Naive thymus-derived CD8-positive, alpha-beta T cell (primary cell): ENCODE measurements at regions not wholly inside any gene's neighbourhood (a gene's known extent, or its start where the extent isn't known, plus 50 kb on each side); places are given as distances from the start of the nearest gene placed in this dataset.
A peak's percentile ranks its signal among the peaks of the same experiment; 100 is the strongest.

Experiments used
- ATAC-seq, 2 donors: fragments of 150-1000 bp; cut with Tn5 transposase in 1 of 2; sonication (Bioruptor Pico), chemical (Tn5 transposase) in 1 of 2; 1 replicate in 1 of 2; 2 replicates in 1 of 2; pipeline ENCODE4 v1.10.0; 2021; ENCODE audit warnings: mild to moderate bottlenecking in 2 of 2, moderate library complexity in 2 of 2
- POLR2A ChIA-PET: fragments of 350-600 bp; sonication (Branson Sonifier 250); formaldehyde crosslinking; loops from one replicate; lab custom pipeline; 2021; ENCODE audit warnings: antibody characterized with exemption; lab: Charles Lee
- DNase-seq, 10 donors: peaks; one replicate each; pipeline versions ENCODE4 v3.0.0 to v3.0.0-alpha.2; 2020 to 2022
- H3K27ac Mint-ChIP-seq, 10 donors: one replicate each; pipeline ENCODE4 v1.8.0; 2020 to 2022; ENCODE audit warnings: mild to moderate bottlenecking in 10 of 10, mixed read lengths in 10 of 10, moderate library complexity in 4 of 10, inconsistent platforms in 1 of 10
- H3K27me3 Mint-ChIP-seq, 5 donors: one replicate each; pipeline ENCODE4 v1.8.0; 2021 to 2022; ENCODE audit warnings: mixed read lengths in 5 of 5
- H3K36me3 Mint-ChIP-seq, 3 donors: one replicate each; pipeline ENCODE4 v1.8.0; 2020 to 2022; ENCODE audit warnings: mixed read lengths in 3 of 3, mild to moderate bottlenecking in 2 of 3, inconsistent platforms in 1 of 3
- H3K4me1 Mint-ChIP-seq, 4 donors: one replicate each; pipeline ENCODE4 v1.8.0; 2021 to 2022; ENCODE audit warnings: mixed read lengths in 4 of 4
- H3K4me3 Mint-ChIP-seq, 10 donors: one replicate each; pipeline ENCODE4 v1.8.0; 2020 to 2022; ENCODE audit warnings: mild to moderate bottlenecking in 10 of 10, mixed read lengths in 10 of 10, moderate library complexity in 6 of 10, inconsistent platforms in 1 of 10
- H3K9me3 Mint-ChIP-seq, 9 donors: one replicate each; pipeline ENCODE4 v1.8.0; 2020 to 2022; ENCODE audit warnings: mixed read lengths in 9 of 9, mild to moderate bottlenecking in 3 of 9, inconsistent platforms in 1 of 9, moderate library complexity in 1 of 9

DNA sequence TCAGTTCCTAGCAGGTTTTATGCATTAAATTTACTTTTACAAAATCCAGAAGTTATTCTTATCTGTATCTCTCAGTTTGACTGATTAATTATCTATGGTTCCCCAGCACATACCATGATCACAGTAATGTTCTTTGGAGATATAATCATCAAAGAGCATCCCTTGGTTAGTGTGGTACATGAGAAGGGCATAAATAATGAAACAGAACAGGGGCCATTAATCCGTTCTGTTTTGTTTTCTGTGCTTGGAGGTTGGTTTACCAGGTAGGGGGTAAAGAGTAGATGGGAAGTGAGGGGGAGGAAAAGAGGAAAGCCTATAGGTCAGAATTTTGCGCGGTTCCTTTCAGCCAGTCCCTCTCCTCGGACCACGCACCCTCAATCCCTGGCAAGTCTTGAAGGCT is 718.7 kb upstream of the TENM3 start:
- DNase-seq = no peak
- POLR2A ChIA-PET = no interaction called here
- peaks cover 0 to 2% (median 0%) of the 10 kb centered on the region in 5 donors for H3K27me3 Mint-ChIP-seq
- no peak overlapping the region for H3K27ac Mint-ChIP-seq
- no peaks in the 10 kb centered on the region for H3K4me1 Mint-ChIP-seq
- no peak for ATAC-seq
- peaks cover 0 to 4% (median 0%) of the 10 kb centered on the region in 9 donors for H3K9me3 Mint-ChIP-seq
- H3K36me3 Mint-ChIP-seq = no peaks in the 10 kb centered on the region
- H3K4me3 Mint-ChIP-seq = no peak overlapping the region

DNA sequence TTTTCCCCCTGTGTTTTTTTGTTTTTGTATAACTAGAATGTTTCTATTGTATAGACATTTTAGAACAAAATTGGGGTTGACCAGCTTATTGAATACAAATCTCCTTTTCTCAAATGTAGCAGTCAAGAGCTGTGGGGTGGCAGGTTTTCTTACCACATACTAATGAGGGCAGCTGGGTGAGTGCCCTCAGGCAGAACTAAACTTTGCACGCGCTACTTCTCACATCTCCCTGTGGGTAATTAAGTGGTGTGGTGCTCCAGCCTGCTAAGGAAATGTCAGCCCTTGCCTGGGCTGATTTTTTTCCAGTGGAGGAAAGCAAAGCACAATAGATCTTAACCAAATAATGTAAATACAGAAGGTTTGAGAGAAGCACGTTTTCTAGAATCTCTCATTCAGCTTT is 717.6 kb upstream of the TENM3 start:
- POLR2A ChIA-PET = no interaction called here
- Mint-ChIP-seq H3K27me3 (peaks cover 0 to 2% (median 0%) of the 10 kb centered on the region in 5 donors), H3K4me1 (no peaks in the 10 kb centered on the region), H3K36me3 (no peaks in the 10 kb centered on the region), H3K27ac (no peak overlapping the region), H3K9me3 (peaks cover 0 to 3% (median 0%) of the 10 kb centered on the region in 9 donors), H3K4me3 (no peak overlapping the region)
- no peak for ATAC-seq
- no peak for DNase-seq

GRCh38 chr4:181528570-181529184 is 714.5 kb upstream of the TENM3 start:
- Mint-ChIP-seq H3K4me3 (no peak overlapping the region), H3K4me1 (no peaks in the 10 kb centered on the region), H3K27ac (no peak overlapping the region), H3K27me3 (no peaks in the 10 kb centered on the region), H3K36me3 (no peaks in the 10 kb centered on the region), H3K9me3 (peaks cover 0 to 13% (median 0%) of the 10 kb centered on the region in 9 donors)
- no peak for ATAC-seq
- DNase-seq = no peak
- POLR2A ChIA-PET = no interaction called here

- Mint-ChIP-seq H3K27me3 (no peaks in the 10 kb centered on the region), H3K36me3 (no peaks in the 10 kb centered on the region), H3K9me3 (peaks cover 0 to 15% (median 0%) of the 10 kb centered on the region in 9 donors), H3K4me3 (no peak overlapping the region), H3K27ac (no peak overlapping the region), H3K4me1 (no peaks in the 10 kb centered on the region)
- DNase-seq (no peak), ATAC-seq (no peak)
- POLR2A ChIA-PET = no interaction called here
Measured at GRCh38 chr4:181529537-181529936, 713.7 kb upstream of the TENM3 start.

DNA sequence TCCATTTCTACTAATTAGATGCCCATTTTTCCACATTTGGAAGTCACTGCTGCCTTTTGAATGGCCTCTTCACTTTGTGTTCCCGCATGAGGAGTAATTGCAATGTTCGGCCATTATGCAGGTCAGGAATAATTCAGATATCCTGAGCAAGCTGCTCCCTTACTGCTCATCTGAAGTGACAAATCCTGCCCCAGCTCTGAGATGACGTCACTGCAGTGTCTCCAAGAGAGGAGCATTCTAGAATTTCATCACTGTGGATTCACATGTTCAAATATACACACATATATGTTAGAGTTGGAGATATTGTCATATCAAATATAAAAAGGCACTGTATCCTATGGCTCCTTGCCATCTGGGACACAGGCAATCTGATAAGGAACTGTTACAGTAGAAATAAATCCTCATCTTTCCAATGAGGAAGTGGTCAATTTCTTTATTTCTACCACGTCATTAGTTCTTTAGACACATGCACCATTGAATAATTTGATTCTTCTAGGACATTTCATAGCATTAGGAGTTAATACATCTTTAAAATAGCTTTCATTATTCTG is 706.9 kb upstream of the TENM3 start:
- POLR2A ChIA-PET = no interaction called here
- H3K4me3 Mint-ChIP-seq = no peak overlapping the region

DNA sequence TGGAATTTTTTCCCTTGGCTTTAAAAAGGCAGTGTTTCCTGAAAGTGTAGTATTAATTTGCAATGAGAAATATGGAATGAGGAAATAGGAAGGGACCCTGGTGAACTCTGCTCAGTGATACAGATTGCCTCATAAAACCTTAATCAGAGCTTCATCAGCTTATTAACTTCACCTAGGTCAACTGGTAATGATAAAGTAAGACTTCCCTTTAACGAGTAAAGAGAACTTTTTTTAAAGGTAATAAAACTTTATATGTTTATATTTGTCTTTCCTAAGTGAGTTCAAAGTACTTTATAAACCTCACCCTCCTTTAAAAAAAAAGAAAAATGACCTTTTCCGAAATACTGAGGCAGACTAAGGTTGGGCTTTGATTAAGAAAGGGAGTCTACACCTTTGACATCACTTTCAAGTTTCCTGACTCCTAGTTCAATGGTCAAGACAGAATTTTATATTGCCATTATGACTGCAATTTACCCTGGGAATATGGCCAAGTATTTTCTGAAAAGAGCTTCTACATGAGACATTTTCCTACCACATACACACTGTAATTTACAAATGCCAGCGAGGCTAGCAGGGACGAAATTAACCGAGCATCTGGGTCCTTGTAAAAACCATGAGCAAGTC is 706.3 kb upstream of the TENM3 start:
- ATAC-seq (no peak), DNase-seq (no peak)
- POLR2A ChIA-PET = no interaction called here
- H3K36me3 Mint-ChIP-seq = no peaks in the 10 kb centered on the region
- no peaks in the 10 kb centered on the region for H3K4me1 Mint-ChIP-seq
- H3K27me3 Mint-ChIP-seq = no peaks in the 10 kb centered on the region
- no peak overlapping the region for H3K4me3 Mint-ChIP-seq
- peaks cover 0 to 32% (median 2%) of the 10 kb centered on the region in 9 donors for H3K9me3 Mint-ChIP-seq
- no peak overlapping the region for H3K27ac Mint-ChIP-seq

More for the DNA sequence above, 706.9 kb upstream of the TENM3 start:
- Mint-ChIP-seq H3K27me3 (no peaks in the 10 kb centered on the region), H3K27ac (no peak overlapping the region), H3K4me1 (no peaks in the 10 kb centered on the region), H3K9me3 (peaks cover 0 to 32% (median 2%) of the 10 kb centered on the region in 9 donors), H3K36me3 (no peaks in the 10 kb centered on the region)
- no peak for DNase-seq
- no peak for ATAC-seq

DNA sequence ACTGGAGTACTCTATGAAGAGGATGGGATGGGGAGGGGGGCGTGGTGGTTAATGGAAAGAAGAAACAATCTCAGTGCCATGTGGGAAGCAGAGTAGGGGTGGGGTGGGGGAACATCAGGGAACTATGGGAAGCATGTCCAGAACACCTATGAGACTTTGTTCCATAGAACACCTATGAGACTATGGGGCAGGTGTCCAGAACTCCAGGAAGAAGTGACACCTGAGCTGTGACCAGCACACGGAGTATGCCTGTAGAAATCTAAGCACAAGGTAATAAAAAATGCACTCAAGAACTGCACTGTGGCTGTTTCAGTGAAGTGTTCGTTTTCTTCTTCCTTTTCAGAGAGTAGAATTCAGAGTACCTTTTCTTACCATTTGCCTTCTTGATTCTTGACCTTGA is 704.8 kb upstream of the TENM3 start:
- Mint-ChIP-seq H3K36me3 (no peaks in the 10 kb centered on the region), H3K9me3 (peaks cover 0 to 28% (median 2%) of the 10 kb centered on the region in 9 donors), H3K4me1 (no peaks in the 10 kb centered on the region), H3K27ac (no peak overlapping the region), H3K27me3 (no peaks in the 10 kb centered on the region), H3K4me3 (no peak overlapping the region)
- DNase-seq (no peak), ATAC-seq (no peak)
- POLR2A ChIA-PET = no interaction called here

GRCh38 chr4:181541396-181541795 is 701.8 kb upstream of the TENM3 start:
- no peak for ATAC-seq
- POLR2A ChIA-PET = no interaction called here
- no peak overlapping the region for H3K4me3 Mint-ChIP-seq

GRCh38 chr4:181548873-181549575 is 694.2 kb upstream of the TENM3 start:
- H3K27me3 Mint-ChIP-seq = peaks cover 0 to 2% (median 0%) of the 10 kb centered on the region in 5 donors
- POLR2A ChIA-PET = no interaction called here
- H3K27ac Mint-ChIP-seq = no peak overlapping the region
- no peaks in the 10 kb centered on the region for H3K4me1 Mint-ChIP-seq
- peak overlapping the region in 1 of 10 donors; percentile 17 for H3K4me3 Mint-ChIP-seq
- H3K9me3 Mint-ChIP-seq = peaks cover 0 to 8% (median 2%) of the 10 kb centered on the region in 9 donors
- ATAC-seq (no peak), DNase-seq (no peak)
- no peaks in the 10 kb centered on the region for H3K36me3 Mint-ChIP-seq

More at GRCh38 chr4:181541396-181541795, 701.8 kb upstream of the TENM3 start:
- no peak for DNase-seq
- peaks cover 0 to 9% (median 0%) of the 10 kb centered on the region in 9 donors for H3K9me3 Mint-ChIP-seq
- H3K27ac Mint-ChIP-seq = no peak overlapping the region
- no peaks in the 10 kb centered on the region for H3K4me1 Mint-ChIP-seq
- no peaks in the 10 kb centered on the region for H3K27me3 Mint-ChIP-seq
- no peaks in the 10 kb centered on the region for H3K36me3 Mint-ChIP-seq

DNA sequence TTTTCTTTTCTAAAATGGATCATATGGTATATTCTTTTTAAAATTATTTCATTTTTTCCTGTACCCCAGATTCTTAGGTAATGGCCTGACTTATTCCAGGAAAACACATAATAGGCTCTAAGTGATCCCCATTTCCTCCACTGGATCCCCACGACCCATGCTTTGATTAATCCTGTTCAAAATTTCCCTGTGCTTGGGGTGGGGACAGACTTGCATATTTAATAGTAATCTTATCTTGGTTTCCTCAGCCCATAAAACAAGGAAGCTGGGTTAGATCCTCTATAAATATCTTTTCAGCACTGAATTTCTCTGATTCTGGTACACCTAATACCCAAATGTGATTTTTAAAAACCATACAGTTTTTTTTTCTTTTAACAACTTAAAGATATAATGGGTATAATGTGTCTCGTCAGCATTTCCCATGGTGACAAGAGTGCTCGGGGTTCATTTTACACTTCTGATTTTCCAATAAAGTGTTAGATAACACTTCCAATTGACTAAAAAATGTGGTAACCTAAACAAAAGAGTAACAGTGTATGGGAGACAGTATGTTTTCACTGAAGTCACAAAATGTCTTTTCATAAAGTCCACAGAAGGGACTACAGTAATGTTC is 693.5 kb upstream of the TENM3 start:
- H3K27ac Mint-ChIP-seq = no peak overlapping the region
- H3K4me1 Mint-ChIP-seq = no peaks in the 10 kb centered on the region
- no peak for DNase-seq
- no peaks in the 10 kb centered on the region for H3K36me3 Mint-ChIP-seq
- H3K9me3 Mint-ChIP-seq = peaks cover 0 to 11% (median 2%) of the 10 kb centered on the region in 9 donors
- no peak overlapping the region for H3K4me3 Mint-ChIP-seq
- no peak for ATAC-seq
- POLR2A ChIA-PET = no interaction called here
- peaks cover 0 to 2% (median 0%) of the 10 kb centered on the region in 5 donors for H3K27me3 Mint-ChIP-seq

DNA sequence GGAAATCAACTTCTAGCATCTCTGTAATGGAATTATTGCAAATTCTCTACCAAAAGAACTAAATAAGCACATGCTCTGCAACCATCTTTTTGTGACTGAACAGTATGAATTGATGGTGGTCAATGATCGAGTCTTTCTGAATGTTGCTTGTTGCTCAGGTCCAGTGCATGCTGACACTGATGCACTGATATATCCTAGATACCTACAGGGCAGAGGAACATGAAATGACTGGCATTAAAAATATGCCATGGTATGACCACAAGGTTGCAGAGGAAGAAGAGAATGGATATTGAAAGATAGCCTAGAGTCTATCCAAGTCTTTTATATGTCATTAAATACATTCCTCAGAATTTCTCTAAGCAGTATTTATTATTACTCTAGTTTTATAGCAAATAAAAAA is 692.8 kb upstream of the TENM3 start:
- Mint-ChIP-seq H3K4me3 (no peak overlapping the region), H3K27ac (no peak overlapping the region), H3K36me3 (no peaks in the 10 kb centered on the region), H3K27me3 (peaks cover 0 to 2% (median 0%) of the 10 kb centered on the region in 5 donors), H3K4me1 (no peaks in the 10 kb centered on the region), H3K9me3 (peaks cover 0 to 11% (median 2%) of the 10 kb centered on the region in 9 donors)
- DNase-seq (no peak), ATAC-seq (no peak)
- POLR2A ChIA-PET = no interaction called here

- POLR2A ChIA-PET = no interaction called here
- peaks cover 0 to 8% (median 3%) of the 10 kb centered on the region in 9 donors for H3K9me3 Mint-ChIP-seq
- H3K4me1 Mint-ChIP-seq = no peaks in the 10 kb centered on the region
- no peaks in the 10 kb centered on the region for H3K27me3 Mint-ChIP-seq
- DNase-seq = no peak
- no peak overlapping the region for H3K4me3 Mint-ChIP-seq
- H3K36me3 Mint-ChIP-seq = no peaks in the 10 kb centered on the region
- H3K27ac Mint-ChIP-seq = no peak overlapping the region
- no peak for ATAC-seq
Measured at GRCh38 chr4:181559637-181560036, 683.6 kb upstream of the TENM3 start.

DNA sequence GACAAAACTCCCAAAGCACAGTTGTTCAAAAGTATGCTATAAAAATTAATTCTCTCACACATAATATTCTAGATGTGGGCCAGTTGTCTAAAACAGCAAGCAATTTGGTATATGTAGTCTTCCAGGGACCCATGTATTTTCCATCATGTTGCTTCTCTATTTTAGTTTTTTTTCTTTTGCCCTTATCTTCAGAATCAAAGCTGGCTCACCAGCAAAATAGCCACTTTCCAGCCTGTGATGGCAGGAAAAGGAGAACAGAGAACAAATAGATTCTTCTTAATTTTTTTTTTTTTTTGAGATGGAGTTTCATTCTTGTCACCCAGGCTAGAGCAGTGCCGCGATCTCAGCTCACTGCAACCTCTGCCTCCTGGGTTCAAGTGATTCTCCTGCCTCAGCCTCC is 680.8 kb upstream of the TENM3 start:
- H3K36me3 Mint-ChIP-seq = no peaks in the 10 kb centered on the region
- H3K27me3 Mint-ChIP-seq = no peaks in the 10 kb centered on the region
- ATAC-seq (no peak), DNase-seq (no peak)
- no peak overlapping the region for H3K4me3 Mint-ChIP-seq
- H3K9me3 Mint-ChIP-seq = peaks cover 0 to 8% (median 2%) of the 10 kb centered on the region in 9 donors
- no peak overlapping the region for H3K27ac Mint-ChIP-seq
- no peaks in the 10 kb centered on the region for H3K4me1 Mint-ChIP-seq
- POLR2A ChIA-PET = no interaction called here
